ENCODE measurements at regions not wholly inside any gene's neighbourhood (a gene's known extent, or its start where the extent isn't known, plus 50 kb on each side); places are given as distances from the start of the nearest gene placed in this dataset.

GRCh38 chr10:35824704-35825103, 182.6 kb upstream of the FZD8 start:
- Histone ChIP-seq H3K14ac (ENCODE audit: insufficient read length) (no peak overlapping the region), H3K79me2 (ENCODE audit: control insufficient read depth in 1 of 2, insufficient read depth in 2 of 2, low read length in 2 of 2) (no peaks in the 10 kb centered on the region), H2BK5ac (ENCODE audit: low read depth, low read length) (no peak overlapping the region), H4K91ac (replicated peaks; ENCODE audit: insufficient read length, low read length) (no peak overlapping the region), H3K4me2 (ENCODE audit: insufficient read depth in 1 of 2, low read depth in 2 of 2, low read length in 2 of 2) (no peak overlapping the region), H3K56ac (replicated peaks; ENCODE audit: insufficient read length, low read depth, low read length) (no peak overlapping the region), H3K79me1 (ENCODE audit: low read depth, low read length) (no peaks in the 10 kb centered on the region), H2AK5ac (ENCODE audit: low read depth, low read length) (no peak overlapping the region), H3K18ac (ENCODE audit: extremely low read depth, low read length) (no peak overlapping the region), H4K20me1 (replicated peaks in 1 of 2; ENCODE audit: control insufficient read depth in 1 of 2, insufficient read depth in 2 of 2, low read length in 2 of 2) (no peaks in the 10 kb centered on the region), H3K23ac (ENCODE audit: insufficient read length) (no peak overlapping the region), H4K5ac (ENCODE audit: insufficient read length, low read depth, low read length) (no peak overlapping the region), H3K9me3 (ENCODE audit: insufficient read depth in 2 of 2, low read depth in 1 of 2, low read length in 1 of 2) (no peaks in the 10 kb centered on the region), H3K4me3 (ENCODE audit: extremely low read depth in 1 of 4, insufficient read depth in 2 of 4, low read depth in 3 of 4, low read length in 4 of 4) (no peak overlapping the region), H2AFZ (ENCODE audit: low read length) (no peak overlapping the region), H3K9ac (replicated peaks in 1 of 4; ENCODE audit: extremely low read depth in 1 of 4, low read depth in 3 of 4, low read length in 3 of 4) (no peak overlapping the region), H3K27me3 (replicated peaks in 1 of 4; ENCODE audit: control insufficient read depth in 3 of 4, extremely low read depth in 1 of 4, insufficient read depth in 3 of 4, low read length in 3 of 4) (no peaks in the 10 kb centered on the region), H2BK20ac (ENCODE audit: low read length) (no peak overlapping the region), H3K4ac (replicated peaks; ENCODE audit: insufficient read length, low read depth, low read length) (no peak overlapping the region), H2BK12ac (ENCODE audit: low read depth, low read length) (no peak overlapping the region), H3K27ac (ENCODE audit: low read depth, low read length) (no peak overlapping the region), H4K8ac (ENCODE audit: extremely low read depth, insufficient read depth, low read length) (no peak overlapping the region), H2BK120ac (replicated peaks; ENCODE audit: low read depth, low read length) (no peak overlapping the region), H3K36me3 (ENCODE audit: control insufficient read depth in 2 of 4, insufficient read depth in 4 of 4, low read length in 3 of 4) (no peaks in the 10 kb centered on the region), H3K23me2 (ENCODE audit: low read depth, low read length) (no peaks in the 10 kb centered on the region), H3K4me1 (replicated peaks in 1 of 4; ENCODE audit: control insufficient read depth in 3 of 4, insufficient read depth in 4 of 4, low read length in 3 of 4) (no peaks in the 10 kb centered on the region), H2BK15ac (ENCODE audit: low read length) (no peak overlapping the region)
- 89% methylated on average over 3 of the region's 3 CpGs; no CpG with 5 or more reads in 1 of the 2 experiments for WGBS, 2 experiments (ENCODE audit: extremely low coverage in 1 of 2, insufficient coverage in 1 of 2, insufficient read length in 1 of 2, insufficient replicate concordance in 2 of 2, low coverage in 1 of 2, low lambda C conversion rate in 2 of 2, missing lambda C conversion rate in 1 of 2)
- CTCF ChIA-PET (ENCODE audit: partially characterized antibody), result interaction anchor here (1.2 to 1.3 kb wide), 2 partner anchors 10 to 788 kb away, joined by 3 to 4 read pairs; no protein-coding TSS in a partner anchor
- DNase-seq (ENCODE audit: low read depth in 1 of 2, low spot score in 2 of 2) (no peak), FAIRE-seq (no peak)
- POLR2A ChIA-PET (ENCODE audit: partially characterized antibody), result no interaction called here
- no peak for TF ChIP-seq EP300 (IDR thresholded peaks at IDR 0.05; ENCODE audit: borderline replicate concordance in 1 of 2, low read depth in 2 of 2, low read length in 2 of 2)
- no peak for TF ChIP-seq TEAD4 (IDR thresholded peaks at IDR 0.05; ENCODE audit: low read depth, low read length)
- no peak for TF ChIP-seq CBX8 (IDR thresholded peaks at IDR 0.05; ENCODE audit: borderline replicate concordance, low read depth, low read length)
- no peak for TF ChIP-seq RNF2 (IDR thresholded peaks at IDR 0.05; ENCODE audit: borderline replicate concordance, low read depth, low read length, missing control alignments, poor library complexity, severe bottlenecking)
- TF ChIP-seq GTF2F1 (IDR thresholded peaks at IDR 0.05; ENCODE audit: borderline replicate concordance, low read depth, low read length), result no peak
- no peak for TF ChIP-seq TAF7 (optimal IDR thresholded peaks at IDR 0.05; ENCODE audit: borderline replicate concordance, low read depth, low read length)
- TF ChIP-seq KDM5A (IDR thresholded peaks at IDR 0.05; ENCODE audit: low read length), result no peak
- no peak for TF ChIP-seq MAFK (IDR thresholded peaks at IDR 0.05; ENCODE audit: low read depth, low read length)
- no peak for TF ChIP-seq CEBPB (IDR thresholded peaks at IDR 0.05; ENCODE audit: low read depth, low read length)
- no peak for TF ChIP-seq HDAC2 (IDR thresholded peaks at IDR 0.05; ENCODE audit: borderline replicate concordance in 1 of 2, low read depth in 2 of 2, low read length in 2 of 2)
- no peak for TF ChIP-seq CBX5 (IDR thresholded peaks at IDR 0.05; ENCODE audit: low read depth, low read length)
- no peak for TF ChIP-seq BRCA1 (IDR thresholded peaks at IDR 0.05; ENCODE audit: low read depth, low read length)
- TF ChIP-seq FOSL1 (IDR thresholded peaks at IDR 0.05; ENCODE audit: insufficient read depth, low read depth, low read length), result no peak
- no peak for TF ChIP-seq NANOG (IDR thresholded peaks at IDR 0.05; ENCODE audit: insufficient read depth, low read depth, low read length, poor library complexity, severe bottlenecking)
